HG03108 (cell line): ENCODE measurements at regions not wholly inside any gene's neighbourhood (a gene's known extent, or its start where the extent isn't known, plus 50 kb on each side); places are given as distances from the start of the nearest gene placed in this dataset.

Experiments used
- ATAC-seq: cut with Tn5 transposase; IDR thresholded peaks from one replicate; pipeline ENCODE4 v1.9.1; 2021; ENCODE audit warnings: moderate library complexity; ENCODE audit not compliant: unreplicated experiment

DNA sequence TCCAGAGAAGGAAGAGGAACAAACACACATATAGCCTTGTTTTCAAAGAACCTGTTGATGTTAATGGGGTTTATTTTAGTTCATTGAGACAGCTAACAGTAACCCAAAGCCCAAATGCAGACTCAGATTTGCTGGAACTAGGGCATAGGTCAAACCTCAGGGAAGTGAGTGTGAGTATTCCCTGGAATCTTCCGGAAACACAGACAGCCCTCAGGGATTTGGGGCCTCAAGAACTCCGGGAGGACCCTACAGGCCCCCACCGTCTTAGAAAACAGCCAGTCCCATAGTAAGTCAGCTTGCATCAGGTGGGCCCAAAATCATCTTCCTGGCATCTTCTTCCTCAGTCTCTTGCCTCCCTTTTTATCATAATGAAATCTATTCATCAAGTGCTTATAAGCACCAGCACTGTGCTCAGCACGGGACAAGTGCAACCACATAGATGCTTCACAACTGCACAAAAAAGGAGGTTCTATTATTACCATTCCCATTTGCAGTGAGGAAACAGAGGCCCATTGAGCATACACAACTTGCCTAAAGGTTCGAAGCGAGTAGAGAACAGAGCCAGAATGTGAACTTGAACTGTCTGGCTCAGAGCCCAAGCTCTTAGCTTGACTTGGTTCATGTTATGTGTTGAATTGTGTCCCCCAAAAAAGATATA, 50.2 kb upstream of the BCL11A start:
- no peak for ATAC-seq

DNA sequence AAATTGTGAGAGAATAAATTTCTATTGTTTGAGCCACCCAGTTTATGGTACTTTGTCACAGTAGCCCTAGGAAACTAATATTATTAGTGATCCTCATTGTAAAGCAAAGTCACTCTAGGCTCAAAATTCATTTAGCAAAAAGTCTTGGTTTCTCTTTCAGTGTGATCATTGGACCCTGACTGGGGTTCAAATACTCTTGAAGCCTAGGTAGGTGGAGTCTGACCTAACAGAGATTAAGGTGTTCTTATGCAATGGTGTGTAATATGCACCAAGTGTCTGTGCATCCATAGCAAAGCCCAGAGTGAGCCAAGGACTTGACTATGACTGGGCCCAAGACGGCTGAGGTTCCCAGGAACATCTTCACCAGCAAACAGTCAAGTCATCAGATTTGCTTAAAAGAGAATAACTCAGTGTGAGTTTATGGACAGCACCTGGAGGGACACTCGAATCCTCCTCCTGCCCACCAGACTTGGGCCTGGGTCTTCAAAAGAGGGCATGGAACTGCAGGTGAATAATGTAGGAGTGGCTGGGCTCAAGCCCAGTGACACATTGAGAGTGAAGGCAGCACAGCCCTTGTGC, 51.1 kb upstream of the BCL11A start:
- no peak for ATAC-seq

DNA sequence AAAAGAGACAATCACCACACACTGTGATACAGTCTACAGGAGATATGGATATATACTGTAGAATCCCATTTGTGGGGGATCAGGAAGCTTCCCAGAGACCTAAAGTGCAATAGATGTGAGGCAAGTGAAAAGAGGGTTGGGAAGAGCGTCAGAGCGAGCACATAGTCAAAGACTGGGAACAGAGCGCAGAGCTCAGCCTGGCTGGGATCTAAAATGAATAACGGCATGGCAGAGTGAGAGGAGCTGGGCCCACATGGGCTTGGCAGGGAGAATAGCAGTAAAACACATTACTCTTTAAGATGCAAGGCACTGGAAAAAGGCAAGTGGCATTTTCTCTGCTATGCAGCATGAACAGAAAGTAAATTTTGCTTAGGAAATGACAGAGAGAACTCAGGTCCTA, 52.4 kb upstream of the BCL11A start:
- no peak for ATAC-seq

DNA sequence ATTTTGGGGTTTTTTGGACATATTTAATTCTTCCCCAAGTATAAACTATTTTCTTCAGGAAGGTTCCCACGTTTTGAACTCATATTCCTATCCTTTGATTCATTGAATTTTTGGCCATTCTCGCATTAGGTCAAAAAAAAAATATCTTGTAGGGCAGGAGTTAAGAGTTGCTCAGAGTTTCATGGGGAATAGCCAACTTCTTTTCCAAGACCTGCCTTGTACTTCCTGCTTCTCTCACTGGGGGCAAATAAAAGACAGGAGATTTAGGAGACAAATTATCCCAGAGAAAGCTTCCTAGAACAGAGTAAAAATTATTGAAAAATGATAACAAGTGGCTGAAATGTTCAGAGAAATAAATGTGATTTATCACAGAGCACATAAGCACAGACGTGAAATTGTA, 55.2 kb upstream of the BCL11A start:
- ATAC-seq = no peak

DNA sequence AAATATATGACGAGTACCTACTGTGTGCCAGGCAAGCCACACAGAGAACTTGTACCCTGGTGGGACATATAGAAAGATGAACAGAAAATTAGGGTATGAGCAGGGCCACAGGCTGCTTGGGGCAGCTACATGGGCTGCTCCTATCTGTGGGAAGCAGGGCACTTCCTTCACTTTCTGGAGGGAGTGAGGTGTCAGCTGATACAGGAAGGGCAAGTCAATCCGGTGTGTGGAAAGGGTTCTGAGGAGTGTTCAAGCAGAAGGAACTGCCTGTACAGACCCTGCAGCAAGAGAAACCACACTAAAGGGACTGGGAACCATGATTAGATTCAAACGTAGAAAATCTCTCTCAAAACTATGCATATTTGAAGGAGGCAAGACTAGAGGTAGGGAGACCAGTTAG, 58.6 kb upstream of the BCL11A start:
- ATAC-seq = no peak

DNA sequence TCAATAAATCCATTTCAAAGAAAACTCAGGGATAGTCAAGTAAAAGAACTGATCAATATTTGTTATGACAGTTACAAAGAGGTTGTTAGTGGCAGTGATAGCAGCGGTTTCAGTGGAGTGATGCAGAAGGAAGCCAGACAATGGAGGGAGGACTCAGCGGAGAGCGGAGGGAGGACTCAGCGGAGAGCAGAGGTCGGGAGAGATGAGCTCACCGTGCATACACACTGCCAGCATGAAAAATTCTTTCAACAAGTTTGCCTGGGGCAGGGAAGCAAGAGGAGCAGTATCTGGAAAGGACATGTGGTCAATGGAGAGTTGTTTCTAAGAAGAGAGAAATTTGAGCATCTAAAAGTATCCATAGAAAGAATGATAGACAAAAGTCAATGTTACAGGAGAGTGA, 60.9 kb upstream of the BCL11A start:
- no peak for ATAC-seq

DNA sequence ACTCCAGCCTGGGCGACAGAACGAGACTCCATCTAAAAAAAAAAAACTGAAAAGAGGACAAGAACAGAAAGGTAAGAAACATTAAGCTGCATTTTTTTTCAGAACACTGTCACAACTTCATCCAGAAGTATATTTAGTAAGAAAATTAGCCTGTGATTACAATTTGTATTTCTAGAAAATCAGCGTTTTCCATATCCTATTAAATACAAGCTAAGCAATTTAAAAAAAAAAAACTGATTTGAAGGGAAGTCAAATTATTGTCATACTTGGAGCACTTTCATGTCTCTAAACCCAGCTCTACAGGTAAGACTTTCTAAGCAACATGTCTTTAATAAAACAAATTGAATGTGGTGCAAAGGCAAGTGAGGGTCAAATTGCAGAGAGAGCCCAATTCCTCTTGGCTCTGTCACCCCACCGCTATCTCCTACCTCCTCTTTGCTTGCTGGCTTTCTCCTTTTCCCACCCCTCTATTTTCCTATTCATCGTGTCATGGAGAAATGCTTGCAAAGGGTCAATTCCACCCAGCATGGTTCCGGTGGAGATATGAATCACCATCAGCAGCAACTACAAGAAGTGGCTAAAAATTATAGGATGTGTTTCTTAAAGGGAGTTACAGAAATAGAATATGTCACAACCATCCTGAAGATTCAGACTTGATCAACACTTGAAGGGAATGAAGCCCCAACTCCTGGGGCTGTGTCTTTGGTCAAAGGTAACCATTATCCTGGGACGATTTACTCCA, 68.4 kb upstream of the BCL11A start:
- no peak for ATAC-seq

DNA sequence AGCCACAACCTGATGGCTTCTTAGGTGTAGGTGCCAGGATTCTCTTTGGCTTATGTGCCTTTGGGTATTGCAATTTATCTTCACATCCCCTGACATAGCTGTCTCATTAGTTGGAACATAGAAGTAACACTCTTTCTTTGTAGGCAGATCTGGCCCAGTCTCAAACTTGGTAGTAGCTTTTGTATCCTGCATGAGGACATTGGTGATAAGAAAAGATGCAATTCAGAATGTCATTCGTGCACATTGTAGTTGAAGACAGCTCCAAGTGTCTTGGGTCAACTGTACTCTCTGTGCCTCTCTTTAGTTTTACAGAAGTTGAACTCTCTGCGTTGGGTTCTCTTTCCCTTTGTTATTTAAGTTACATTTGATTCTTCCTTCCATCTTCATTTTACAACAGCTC, 69.6 kb upstream of the BCL11A start:
- no peak for ATAC-seq

DNA sequence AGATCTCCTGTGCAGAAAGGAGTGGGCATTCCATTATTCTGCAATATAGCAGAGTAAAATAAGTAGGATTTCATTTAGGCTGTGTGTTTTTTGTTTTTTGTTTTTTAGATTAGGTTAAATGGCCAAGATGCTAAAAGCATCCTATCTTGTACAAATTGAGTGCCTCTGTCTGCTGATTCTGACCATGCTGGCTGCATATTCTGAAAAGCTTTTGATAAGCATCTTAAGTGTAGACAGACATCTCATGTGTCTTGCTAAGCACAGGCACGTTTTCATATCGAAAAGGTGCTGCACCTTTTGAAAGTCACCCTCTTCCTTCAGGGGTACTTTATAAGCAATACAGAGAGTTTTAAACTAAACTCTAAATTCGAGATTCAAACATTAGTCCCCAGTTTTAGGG, 74.0 kb upstream of the BCL11A start:
- no peak for ATAC-seq

DNA sequence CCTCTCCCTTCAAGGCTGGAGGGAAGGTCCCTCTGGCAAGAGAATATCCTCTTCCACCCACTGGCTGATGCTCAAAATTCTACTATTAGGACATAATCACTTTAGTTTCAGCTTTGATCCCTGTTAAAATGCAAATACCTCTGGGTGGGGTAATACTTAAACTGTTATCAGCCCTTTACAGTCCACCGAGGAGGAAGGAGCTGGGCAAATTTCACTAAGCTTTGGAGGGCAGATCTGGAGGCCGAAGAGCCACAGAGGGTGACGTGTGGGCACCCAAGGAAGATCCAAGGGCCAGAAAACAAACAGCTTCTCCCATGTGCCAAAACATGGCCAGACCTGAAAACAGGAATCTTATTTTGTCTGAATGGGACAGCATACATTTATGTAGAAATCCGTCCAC, 74.6 kb upstream of the BCL11A start:
- no peak for ATAC-seq

DNA sequence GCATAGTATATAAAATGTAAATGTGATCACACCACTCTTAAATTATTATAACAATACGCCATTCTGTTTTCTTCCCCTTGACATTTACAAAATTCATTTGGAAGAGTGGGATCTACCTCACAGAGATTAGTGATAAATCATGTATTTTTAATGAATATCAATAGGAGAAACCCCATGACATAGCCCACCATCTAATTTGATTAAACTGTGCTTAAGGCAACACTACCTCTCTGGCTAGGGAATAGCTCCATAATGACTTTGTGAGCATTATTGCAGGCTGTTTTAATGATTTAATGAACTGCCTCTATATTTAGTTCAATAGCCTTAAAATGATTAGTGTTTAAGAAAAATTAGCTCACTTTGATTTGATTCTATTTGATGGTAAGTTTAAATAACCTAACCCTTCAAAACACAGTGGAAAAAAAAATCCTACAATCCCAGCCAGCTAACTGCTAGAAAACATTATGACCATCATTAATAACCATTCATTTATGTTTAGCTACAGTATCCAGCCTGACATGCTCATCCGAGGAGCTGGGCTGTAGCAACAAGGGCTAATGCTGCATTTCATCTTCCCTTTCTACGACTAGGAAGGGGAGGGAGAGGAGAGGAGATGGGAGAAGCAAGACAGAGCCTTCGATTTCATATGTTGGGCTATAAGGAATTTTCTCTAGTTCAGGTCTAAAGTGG, 75.3 kb upstream of the BCL11A start:
- no peak for ATAC-seq

DNA sequence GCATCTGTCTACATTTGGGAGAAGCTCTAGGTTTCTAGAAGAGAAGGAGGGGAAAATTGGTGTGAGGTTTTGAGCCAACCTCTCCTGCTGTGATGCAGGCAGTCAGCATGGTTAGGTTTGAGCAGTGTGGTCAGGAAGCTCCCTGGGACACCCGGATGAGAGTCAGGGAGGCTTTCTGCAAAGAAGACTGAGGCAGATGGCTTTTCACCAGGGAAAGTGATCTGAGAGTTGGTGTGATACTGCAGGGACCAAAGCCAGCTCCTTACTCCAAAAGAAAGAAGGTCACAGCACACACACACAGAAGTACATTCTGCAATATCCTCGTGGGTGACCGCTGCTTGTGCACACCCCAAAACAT, 75.8 kb upstream of the BCL11A start:
- no peak for ATAC-seq

DNA sequence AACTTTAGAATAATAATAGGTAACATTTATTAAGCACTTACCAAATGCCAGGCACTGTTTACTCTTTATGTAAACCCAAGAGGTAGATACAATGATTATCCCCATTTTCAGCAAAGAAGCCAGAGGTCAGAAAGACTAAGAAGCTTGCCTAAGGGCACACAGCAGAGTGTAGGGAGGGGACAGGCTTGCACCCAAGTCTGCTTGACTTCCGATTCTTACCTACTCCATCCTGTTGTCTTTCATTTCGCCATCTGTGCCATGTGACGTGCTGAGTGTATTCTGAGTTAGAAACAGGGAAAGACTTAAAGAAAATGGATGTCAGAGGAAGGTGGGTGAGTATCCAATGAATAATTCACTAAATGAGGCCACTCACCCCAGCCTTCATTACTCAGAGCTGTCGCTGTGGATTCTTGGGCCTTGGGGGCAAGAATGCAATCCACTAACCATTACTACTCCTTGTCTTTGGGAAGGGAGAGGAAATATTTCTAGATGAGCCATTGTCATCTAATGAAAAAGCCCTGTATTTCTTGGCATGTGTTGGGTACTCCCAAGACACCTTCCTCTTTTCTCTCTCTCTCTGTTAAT, 76.4 kb upstream of the BCL11A start:
- no peak for ATAC-seq

DNA sequence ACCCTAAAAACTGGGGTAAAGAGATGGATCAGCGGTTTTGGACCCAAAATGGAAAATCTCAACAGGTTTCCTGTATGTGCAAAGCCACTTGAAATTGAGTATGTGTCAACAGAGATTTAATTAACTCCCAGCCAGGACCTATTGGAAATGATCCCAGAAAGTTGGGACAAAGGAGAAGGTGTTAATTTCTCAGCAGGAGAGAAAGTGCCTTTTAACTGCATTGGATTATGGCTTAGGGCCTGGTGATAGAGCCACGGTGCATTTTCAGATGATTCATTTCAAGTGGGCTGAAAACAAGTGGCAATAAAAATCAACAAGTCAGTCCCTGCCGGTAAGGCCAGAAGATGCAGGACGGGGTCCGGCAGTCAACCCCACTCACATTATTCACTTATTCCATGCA, 80.2 kb upstream of the BCL11A start:
- no peak for ATAC-seq

DNA sequence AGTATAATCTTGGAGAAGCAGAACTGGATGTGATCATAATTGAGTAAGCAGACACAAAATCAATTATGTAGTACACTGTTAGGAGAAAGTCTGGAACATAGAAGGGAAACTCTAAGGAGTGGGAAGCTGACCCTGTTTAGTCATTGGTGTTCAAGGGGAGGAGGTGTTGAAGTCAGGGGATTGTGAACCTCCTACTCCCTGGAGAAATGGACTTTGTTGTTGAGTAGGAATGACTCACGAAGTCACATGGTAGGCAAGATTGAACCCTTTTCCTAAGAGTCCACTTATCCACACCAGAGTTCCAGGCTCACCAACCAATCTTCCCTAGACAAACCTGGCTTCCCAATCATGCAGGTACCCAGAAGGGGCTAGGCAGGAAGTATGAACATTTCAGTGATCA, 81.0 kb upstream of the BCL11A start:
- no peak for ATAC-seq

DNA sequence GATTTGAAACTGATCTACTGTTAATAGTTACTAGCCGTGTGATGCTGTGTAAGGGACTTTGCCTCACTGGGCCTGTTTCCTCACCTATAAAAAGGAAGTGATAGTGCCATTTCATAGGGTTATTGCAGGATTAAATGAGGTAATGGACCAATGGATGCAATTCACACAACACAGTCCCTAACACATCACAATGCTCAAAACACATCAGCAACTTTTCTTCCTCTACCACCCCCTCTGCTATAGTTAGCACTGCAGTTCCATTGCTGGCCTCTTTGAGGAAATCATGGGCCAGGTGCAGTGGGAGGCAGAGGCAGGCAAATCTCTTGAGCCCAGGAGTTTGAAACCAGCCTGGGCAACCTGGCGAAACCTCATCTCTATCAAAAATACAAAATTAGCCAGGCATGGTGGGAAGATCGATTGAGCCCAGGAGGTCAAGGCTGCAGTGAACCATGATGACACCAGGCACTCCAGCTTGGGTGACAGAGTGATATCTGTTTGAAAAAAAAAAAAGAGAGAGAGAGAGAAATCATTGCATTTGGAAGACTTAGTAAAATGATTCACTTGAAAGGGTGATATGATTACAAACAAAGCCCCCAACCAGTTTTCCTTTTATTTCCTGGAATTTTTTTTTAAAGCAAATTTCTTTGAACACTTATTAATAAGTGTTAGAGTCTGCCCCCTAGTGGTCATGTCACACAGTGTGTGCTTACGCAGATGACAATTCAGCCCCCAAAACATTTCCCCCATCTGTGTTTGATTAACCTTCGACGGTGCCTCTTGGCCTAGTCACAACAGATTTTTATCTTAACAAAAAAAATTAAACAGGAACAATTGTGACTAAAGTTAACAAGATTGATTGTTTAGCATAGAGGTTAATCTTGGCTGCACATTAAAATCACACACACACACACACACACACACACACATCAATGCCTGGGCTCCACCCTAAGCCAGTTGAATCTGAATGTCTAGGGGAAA, 88.6 kb upstream of the BCL11A start:
- ATAC-seq = no peak

DNA sequence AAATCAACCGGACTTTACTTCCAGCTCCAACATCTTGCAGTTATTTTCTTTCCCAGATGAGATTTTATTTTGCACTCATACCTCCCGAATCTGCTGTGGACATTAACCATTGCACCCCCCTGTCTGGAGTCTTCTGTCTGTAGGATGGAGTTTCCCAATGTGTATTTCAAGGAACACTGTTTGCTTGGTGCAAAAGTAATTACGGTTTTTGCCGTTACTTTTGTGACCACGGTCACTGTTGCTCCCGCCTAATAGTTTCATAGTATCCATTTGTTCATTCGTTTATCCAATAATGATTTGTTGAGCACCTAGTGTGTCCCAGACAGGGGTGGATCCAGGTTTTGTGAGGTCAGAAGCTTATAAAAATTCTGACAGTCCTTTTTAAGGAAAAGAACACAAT, 90.3 kb upstream of the BCL11A start:
- no peak for ATAC-seq

DNA sequence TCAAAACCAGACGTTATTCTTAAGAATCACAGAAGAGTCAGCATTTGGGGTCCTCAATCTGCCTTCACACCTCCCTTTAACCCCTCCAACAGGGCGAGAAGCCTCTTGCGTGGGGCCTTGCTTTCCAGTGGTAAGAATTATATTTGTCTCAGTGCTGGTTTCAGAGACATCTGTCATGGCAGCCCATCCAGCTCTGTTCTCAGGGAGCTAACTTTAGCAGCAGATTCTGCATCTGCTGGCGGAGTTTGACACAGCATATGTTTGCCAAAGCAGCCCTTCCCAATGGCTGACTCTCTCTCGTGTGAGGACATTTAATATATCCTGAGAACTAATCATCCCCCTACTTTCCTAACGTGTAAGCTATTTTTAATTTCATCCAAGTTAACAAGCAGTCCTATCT, 91.5 kb upstream of the BCL11A start:
- ATAC-seq = no peak

DNA sequence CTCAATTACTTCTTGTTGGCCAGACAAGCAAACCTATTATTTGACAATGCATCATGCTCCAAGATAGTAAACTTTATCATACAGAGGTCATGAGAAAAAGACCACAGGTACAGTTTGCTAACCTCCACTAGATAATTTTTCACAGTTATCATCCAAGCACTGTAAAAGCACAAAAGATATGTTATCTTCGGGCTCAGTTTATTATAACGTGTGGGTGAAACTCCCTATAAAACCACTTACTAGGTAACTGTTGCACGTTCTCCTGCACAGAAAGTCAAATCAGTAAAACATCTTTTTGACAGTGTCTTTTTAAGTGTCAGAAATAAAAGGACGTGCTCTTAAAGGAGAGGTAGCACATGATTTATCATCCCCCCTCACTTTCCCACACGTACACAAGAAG, 94.7 kb upstream of the BCL11A start:
- no peak for ATAC-seq

DNA sequence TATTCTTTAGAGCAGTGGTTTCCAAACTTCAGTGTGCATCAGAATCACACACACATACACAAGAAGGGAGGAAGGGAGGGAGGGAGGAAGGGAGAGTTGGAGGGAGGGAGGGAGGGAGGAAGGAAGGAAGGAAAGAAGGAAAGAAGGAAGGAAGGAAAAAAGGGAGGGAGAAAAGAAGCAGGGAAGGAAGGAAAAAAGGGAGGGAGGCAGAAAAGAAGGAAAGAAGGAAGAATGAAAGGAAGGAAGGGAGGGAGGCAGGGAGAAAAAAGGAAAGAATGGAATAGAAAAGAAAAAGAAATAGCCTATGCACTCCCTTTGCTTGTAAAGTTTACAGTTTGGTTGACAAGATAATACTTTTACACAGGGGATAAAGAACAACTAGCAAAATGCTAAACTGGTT, 96.3 kb upstream of the BCL11A start:
- no peak for ATAC-seq
